ENCODE measurements at regions not wholly inside any gene's neighbourhood (a gene's known extent, or its start where the extent isn't known, plus 50 kb on each side); places are given as distances from the start of the nearest gene placed in this dataset.

DNA sequence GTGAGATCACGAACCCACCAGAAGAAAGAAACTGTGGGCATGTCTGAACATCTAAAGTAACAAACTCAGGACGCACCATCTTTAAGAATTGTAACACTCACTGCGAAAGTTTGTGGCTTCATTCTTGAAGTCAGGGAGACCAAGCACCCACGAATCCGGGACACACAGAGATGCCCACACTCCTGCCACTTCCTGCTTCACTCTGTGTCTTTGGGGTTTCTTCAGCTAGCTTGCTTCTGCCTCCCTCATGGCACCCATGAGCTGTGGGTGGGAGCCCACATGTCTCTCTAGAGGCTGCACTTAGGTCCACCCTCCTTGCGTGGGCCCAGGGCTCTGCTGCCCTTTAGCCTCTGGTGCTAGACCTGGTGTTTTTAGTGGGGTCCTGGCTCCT lies 61.2 kb upstream of the CNOT6 start:
- H3K27ac Mint-ChIP-seq: no peak overlapping the region

DNA sequence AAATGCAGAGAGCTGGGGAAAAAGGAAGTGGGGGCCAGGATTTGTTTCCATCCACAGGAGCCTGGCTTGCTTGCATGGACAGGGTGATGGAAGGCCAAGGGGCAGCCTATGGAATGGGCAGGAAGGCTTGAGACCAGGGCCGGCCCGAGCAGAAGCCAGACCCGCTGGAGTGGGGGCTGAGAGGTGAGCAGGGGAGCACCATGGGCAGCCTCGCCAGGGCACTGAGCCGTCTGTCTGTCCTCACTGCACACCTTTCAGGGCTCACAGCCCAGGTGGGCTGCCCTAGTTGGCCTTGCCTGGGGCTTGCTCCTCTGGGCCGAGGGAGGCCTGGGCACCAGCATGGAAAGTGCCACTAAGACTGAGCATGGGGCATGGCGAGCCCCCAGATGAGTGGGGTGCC lies 58.6 kb upstream of the CNOT6 start:
- Mint-ChIP-seq H3K4me1 (peaks cover 6% of the 10 kb centered on the region; the same call in 1 of the 2 replicates), H3K27ac (no peak overlapping the region), H3K27me3 (ENCODE audit: low read depth) (no peaks in the 10 kb centered on the region), H3K4me3 (no peak overlapping the region), H3K36me3 (peaks cover 15% of the 10 kb centered on the region), H3K9me3 (peaks cover 20% of the 10 kb centered on the region)
- ATAC-seq (no peak), DNase-seq (ENCODE audit: low spot score) (no peak)
- ChIA-PET CTCF (no interaction called here), POLR2A (no interaction called here)
- TF ChIP-seq, protein P1, sequence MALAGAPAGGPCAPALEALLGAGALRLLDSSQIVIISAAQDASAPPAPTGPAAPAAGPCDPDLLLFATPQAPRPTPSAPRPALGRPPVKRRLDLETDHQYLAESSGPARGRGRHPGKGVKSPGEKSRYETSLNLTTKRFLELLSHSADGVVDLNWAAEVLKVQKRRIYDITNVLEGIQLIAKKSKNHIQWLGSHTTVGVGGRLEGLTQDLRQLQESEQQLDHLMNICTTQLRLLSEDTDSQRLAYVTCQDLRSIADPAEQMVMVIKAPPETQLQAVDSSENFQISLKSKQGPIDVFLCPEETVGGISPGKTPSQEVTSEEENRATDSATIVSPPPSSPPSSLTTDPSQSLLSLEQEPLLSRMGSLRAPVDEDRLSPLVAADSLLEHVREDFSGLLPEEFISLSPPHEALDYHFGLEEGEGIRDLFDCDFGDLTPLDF (CRISPR knock-in tag; IDR thresholded peaks at IDR 0.05): no peak
- TF ChIP-seq, protein P2, sequence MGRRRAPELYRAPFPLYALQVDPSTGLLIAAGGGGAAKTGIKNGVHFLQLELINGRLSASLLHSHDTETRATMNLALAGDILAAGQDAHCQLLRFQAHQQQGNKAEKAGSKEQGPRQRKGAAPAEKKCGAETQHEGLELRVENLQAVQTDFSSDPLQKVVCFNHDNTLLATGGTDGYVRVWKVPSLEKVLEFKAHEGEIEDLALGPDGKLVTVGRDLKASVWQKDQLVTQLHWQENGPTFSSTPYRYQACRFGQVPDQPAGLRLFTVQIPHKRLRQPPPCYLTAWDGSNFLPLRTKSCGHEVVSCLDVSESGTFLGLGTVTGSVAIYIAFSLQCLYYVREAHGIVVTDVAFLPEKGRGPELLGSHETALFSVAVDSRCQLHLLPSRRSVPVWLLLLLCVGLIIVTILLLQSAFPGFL (CRISPR knock-in tag; IDR thresholded peaks at IDR 0.05; ENCODE audit: borderline replicate concordance): no peak
- TF ChIP-seq, protein P3, sequence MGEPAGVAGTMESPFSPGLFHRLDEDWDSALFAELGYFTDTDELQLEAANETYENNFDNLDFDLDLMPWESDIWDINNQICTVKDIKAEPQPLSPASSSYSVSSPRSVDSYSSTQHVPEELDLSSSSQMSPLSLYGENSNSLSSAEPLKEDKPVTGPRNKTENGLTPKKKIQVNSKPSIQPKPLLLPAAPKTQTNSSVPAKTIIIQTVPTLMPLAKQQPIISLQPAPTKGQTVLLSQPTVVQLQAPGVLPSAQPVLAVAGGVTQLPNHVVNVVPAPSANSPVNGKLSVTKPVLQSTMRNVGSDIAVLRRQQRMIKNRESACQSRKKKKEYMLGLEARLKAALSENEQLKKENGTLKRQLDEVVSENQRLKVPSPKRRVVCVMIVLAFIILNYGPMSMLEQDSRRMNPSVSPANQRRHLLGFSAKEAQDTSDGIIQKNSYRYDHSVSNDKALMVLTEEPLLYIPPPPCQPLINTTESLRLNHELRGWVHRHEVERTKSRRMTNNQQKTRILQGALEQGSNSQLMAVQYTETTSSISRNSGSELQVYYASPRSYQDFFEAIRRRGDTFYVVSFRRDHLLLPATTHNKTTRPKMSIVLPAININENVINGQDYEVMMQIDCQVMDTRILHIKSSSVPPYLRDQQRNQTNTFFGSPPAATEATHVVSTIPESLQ (CRISPR knock-in tag; IDR thresholded peaks at IDR 0.05): no peak
- TF ChIP-seq OVOL2 (CRISPR knock-in tag; IDR thresholded peaks at IDR 0.05; ENCODE audit: borderline replicate concordance) (no peak), FOXJ3 (CRISPR knock-in tag; IDR thresholded peaks at IDR 0.05; ENCODE audit: borderline replicate concordance) (no peak), IRF2 (CRISPR knock-in tag; IDR thresholded peaks at IDR 0.05; ENCODE audit: borderline replicate concordance, low read depth) (no peak)

More for the DNA sequence above, 61.2 kb upstream of the CNOT6 start:
- Mint-ChIP-seq H3K4me1 (no peaks in the 10 kb centered on the region), H3K9me3 (peaks cover 18% of the 10 kb centered on the region), H3K27me3 (ENCODE audit: low read depth) (no peaks in the 10 kb centered on the region), H3K36me3 (peaks cover 18% of the 10 kb centered on the region), H3K4me3 (no peak overlapping the region)
- DNase-seq (ENCODE audit: low spot score) (no peak), ATAC-seq (no peak)
- CTCF ChIA-PET: interaction anchor here (0.8 to 1.1 kb wide), 3 partner anchors 42 to 104 kb away, joined by 3 to 4 read pairs (median 3); no protein-coding TSS in a partner anchor
- POLR2A ChIA-PET: no interaction called here
- no peak for TF ChIP-seq ZNF121 (CRISPR knock-in tag; IDR thresholded peaks at IDR 0.05)
- TF ChIP-seq, protein P4, sequence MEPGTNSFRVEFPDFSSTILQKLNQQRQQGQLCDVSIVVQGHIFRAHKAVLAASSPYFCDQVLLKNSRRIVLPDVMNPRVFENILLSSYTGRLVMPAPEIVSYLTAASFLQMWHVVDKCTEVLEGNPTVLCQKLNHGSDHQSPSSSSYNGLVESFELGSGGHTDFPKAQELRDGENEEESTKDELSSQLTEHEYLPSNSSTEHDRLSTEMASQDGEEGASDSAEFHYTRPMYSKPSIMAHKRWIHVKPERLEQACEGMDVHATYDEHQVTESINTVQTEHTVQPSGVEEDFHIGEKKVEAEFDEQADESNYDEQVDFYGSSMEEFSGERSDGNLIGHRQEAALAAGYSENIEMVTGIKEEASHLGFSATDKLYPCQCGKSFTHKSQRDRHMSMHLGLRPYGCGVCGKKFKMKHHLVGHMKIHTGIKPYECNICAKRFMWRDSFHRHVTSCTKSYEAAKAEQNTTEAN (CRISPR knock-in tag; IDR thresholded peaks at IDR 0.05): no peak
- TF ChIP-seq, protein P5, sequence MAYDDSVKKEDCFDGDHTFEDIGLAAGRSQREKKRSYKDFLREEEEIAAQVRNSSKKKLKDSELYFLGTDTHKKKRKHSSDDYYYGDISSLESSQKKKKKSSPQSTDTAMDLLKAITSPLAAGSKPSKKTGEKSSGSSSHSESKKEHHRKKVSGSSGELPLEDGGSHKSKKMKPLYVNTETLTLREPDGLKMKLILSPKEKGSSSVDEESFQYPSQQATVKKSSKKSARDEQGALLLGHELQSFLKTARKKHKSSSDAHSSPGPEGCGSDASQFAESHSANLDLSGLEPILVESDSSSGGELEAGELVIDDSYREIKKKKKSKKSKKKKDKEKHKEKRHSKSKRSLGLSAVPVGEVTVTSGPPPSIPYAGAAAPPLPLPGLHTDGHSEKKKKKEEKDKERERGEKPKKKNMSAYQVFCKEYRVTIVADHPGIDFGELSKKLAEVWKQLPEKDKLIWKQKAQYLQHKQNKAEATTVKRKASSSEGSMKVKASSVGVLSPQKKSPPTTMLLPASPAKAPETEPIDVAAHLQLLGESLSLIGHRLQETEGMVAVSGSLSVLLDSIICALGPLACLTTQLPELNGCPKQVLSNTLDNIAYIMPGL (CRISPR knock-in tag; IDR thresholded peaks at IDR 0.05): no peak
- TF ChIP-seq, protein P3 (CRISPR knock-in tag; IDR thresholded peaks at IDR 0.05): no peak
- TF ChIP-seq, protein P6, sequence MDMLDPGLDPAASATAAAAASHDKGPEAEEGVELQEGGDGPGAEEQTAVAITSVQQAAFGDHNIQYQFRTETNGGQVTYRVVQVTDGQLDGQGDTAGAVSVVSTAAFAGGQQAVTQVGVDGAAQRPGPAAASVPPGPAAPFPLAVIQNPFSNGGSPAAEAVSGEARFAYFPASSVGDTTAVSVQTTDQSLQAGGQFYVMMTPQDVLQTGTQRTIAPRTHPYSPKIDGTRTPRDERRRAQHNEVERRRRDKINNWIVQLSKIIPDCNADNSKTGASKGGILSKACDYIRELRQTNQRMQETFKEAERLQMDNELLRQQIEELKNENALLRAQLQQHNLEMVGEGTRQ (CRISPR knock-in tag; IDR thresholded peaks at IDR 0.05): no peak
- TF ChIP-seq, protein P7, sequence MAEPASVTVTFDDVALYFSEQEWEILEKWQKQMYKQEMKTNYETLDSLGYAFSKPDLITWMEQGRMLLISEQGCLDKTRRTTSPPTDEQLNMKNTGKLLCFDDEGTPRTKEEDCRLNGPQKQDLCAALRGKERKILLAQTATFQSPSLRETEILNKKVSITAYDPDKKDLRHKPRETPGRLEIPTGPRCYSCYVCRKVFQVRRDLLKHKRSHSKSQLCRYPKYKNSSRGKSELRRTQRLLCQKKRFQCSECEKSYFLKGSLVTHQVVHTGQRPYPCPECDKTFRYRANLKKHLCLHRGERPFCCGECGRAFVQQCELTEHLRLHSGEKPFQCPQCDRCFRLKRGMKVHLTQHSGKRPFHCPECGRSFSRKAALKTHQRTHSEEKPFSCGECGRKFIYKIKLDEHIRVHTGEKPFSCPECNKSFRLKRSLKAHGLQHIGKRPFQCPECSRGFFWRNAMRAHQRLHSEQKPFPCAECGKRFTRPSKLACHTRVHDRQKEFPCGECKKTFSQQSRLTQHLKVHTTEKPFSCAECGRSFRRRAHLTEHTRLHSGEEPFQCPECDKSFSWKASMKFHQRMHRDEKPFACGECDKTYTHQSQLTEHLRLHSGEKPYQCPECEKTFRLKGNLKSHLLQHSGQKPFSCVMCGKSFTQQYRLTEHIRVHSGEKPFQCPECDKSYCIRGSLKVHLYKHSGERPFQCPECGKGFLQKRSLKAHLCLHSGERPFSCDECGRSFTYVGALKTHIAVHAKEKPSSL (CRISPR knock-in tag; conservative IDR thresholded peaks at IDR 0.05): no peak
- TF ChIP-seq NFATC4 (CRISPR knock-in tag; IDR thresholded peaks at IDR 0.05): no peak
- no peak for TF ChIP-seq ZNF423 (CRISPR knock-in tag; IDR thresholded peaks at IDR 0.05)
- TF ChIP-seq CREB1 (CRISPR knock-in tag; IDR thresholded peaks at IDR 0.05): no peak
- no peak for TF ChIP-seq GABPB1 (CRISPR knock-in tag; IDR thresholded peaks at IDR 0.05)
- TF ChIP-seq ZNF416 (CRISPR knock-in tag; IDR thresholded peaks at IDR 0.05): no peak
- TF ChIP-seq CBFB (CRISPR knock-in tag; IDR thresholded peaks at IDR 0.05; ENCODE audit: low read depth): no peak
- TF ChIP-seq, protein P8, sequence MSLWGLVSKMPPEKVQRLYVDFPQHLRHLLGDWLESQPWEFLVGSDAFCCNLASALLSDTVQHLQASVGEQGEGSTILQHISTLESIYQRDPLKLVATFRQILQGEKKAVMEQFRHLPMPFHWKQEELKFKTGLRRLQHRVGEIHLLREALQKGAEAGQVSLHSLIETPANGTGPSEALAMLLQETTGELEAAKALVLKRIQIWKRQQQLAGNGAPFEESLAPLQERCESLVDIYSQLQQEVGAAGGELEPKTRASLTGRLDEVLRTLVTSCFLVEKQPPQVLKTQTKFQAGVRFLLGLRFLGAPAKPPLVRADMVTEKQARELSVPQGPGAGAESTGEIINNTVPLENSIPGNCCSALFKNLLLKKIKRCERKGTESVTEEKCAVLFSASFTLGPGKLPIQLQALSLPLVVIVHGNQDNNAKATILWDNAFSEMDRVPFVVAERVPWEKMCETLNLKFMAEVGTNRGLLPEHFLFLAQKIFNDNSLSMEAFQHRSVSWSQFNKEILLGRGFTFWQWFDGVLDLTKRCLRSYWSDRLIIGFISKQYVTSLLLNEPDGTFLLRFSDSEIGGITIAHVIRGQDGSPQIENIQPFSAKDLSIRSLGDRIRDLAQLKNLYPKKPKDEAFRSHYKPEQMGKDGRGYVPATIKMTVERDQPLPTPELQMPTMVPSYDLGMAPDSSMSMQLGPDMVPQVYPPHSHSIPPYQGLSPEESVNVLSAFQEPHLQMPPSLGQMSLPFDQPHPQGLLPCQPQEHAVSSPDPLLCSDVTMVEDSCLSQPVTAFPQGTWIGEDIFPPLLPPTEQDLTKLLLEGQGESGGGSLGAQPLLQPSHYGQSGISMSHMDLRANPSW (CRISPR knock-in tag; conservative IDR thresholded peaks at IDR 0.05; ENCODE audit: low read depth): no peak

Data from WTC11 (cell line).